ENCODE measurements at regions not wholly inside any gene's neighbourhood (a gene's known extent, or its start where the extent isn't known, plus 50 kb on each side); places are given as distances from the start of the nearest gene placed in this dataset.

GRCh38 chr5:162474239-162474638, 406.7 kb downstream of the GABRG2 start:
- no peaks in the 10 kb centered on the region for H3K36me3 Mint-ChIP-seq (ENCODE audit: low read depth)
- H3K36me3 ChIP-seq (ENCODE audit: insufficient read depth): no peaks in the 10 kb centered on the region
- H4K20me1 ChIP-seq (replicated peaks; ENCODE audit: insufficient read depth): no peaks in the 10 kb centered on the region
- H3K4me1 Mint-ChIP-seq: no peaks in the 10 kb centered on the region
- H3K4me3 Mint-ChIP-seq: no peak overlapping the region
- H3K79me2 ChIP-seq (replicated peaks; ENCODE audit: insufficient read depth): no peaks in the 10 kb centered on the region
- no peak overlapping the region for H3K27ac Mint-ChIP-seq
- no peaks in the 10 kb centered on the region for H3K27me3 Mint-ChIP-seq (ENCODE audit: insufficient read depth, low read depth, poor library complexity)
- H3K4me1 ChIP-seq (ENCODE audit: insufficient read depth): no peaks in the 10 kb centered on the region
- no peak for DNase-seq (ENCODE audit: low spot score)
- H3K9me3 Mint-ChIP-seq: peaks cover 10% of the 10 kb centered on the region; the same call in 2 of the 3 replicates
- no peaks in the 10 kb centered on the region for H3K27me3 ChIP-seq (ENCODE audit: insufficient read depth)
- H2AFZ ChIP-seq: no peak overlapping the region
- no peaks in the 10 kb centered on the region for H3F3A ChIP-seq (replicated peaks; ENCODE audit: low read depth)
- H3K4me3 ChIP-seq: no peak overlapping the region
- no peak overlapping the region for H3K4me2 ChIP-seq
- TF ChIP-seq JUNB (IDR thresholded peaks at IDR 0.05; ENCODE audit: unreplicated experiment) (no peak), ZNF462 (CRISPR knock-in tag; IDR thresholded peaks at IDR 0.05) (no peak), CTCF (conservative IDR thresholded peaks at IDR 0.05; ENCODE audit: low read depth in 2 of 2) (no peak), STAT1 (IDR thresholded peaks at IDR 0.05; ENCODE audit: unreplicated experiment) (no peak), ZNF114 (CRISPR knock-in tag; IDR thresholded peaks at IDR 0.05) (no peak), NANOG (IDR thresholded peaks at IDR 0.05; ENCODE audit: borderline replicate concordance) (no peak), CREB1 (CRISPR knock-in tag; IDR thresholded peaks at IDR 0.05; ENCODE audit: low read depth) (no peak)
- H3K27ac ChIP-seq (ENCODE audit: low read depth): no peak overlapping the region
- no peak for ATAC-seq
- H3K9me2 ChIP-seq (ENCODE audit: insufficient read depth): peaks cover 10% of the 10 kb centered on the region; the same call in 1 of the 2 replicates

All from GM23338 (cell line).